WTC11 (cell line): ENCODE measurements at regions not wholly inside any gene's neighbourhood (a gene's known extent, or its start where the extent isn't known, plus 50 kb on each side); places are given as distances from the start of the nearest gene placed in this dataset.

Experiments used
- ETV6 ChIP-seq: sonication (generic); formaldehyde crosslinking; IDR thresholded peaks from 2 replicates; pipeline ENCODE4 v1.8.1; 2022; ENCODE audit warnings: mild to moderate bottlenecking, missing genetic modification reagents
- TEAD4 ChIP-seq: sonication (generic); formaldehyde crosslinking; IDR thresholded peaks from 2 replicates; pipeline ENCODE4 v1.8.0; 2022; ENCODE audit warnings: mild to moderate bottlenecking, missing genetic modification reagents
- TF ChIP-seq, protein P1 (sequence below): sonication (generic); formaldehyde crosslinking; IDR thresholded peaks from 2 replicates; pipeline ENCODE4 v1.8.0; 2023; ENCODE audit warnings: missing genetic modification reagents

DNA sequence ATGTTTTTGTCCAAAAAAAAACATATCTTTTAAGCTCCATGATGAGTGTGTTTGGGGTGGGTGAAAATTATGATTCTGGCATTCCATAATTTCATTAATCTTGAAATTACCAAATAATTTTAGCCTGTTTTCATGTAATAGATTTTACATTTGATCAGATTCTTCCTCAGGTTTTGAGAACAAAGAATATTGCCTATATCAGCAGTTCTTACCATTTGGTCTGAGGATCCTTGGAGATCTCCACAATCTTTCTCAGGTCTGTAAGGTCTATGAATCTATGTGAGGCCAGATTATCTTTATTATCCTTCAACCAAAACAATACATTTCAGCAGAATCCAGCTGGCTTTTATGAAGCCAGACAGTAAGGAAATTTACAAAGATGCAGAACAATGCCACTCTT is 373.3 kb upstream of the E2F7 start:
- no peak for TF ChIP-seq TEAD4 (CRISPR knock-in tag)
- TF ChIP-seq, protein P1, sequence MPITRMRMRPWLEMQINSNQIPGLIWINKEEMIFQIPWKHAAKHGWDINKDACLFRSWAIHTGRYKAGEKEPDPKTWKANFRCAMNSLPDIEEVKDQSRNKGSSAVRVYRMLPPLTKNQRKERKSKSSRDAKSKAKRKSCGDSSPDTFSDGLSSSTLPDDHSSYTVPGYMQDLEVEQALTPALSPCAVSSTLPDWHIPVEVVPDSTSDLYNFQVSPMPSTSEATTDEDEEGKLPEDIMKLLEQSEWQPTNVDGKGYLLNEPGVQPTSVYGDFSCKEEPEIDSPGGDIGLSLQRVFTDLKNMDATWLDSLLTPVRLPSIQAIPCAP = no peak
- no peak for TF ChIP-seq ETV6 (CRISPR knock-in tag)
